ENCODE measurements at regions not wholly inside any gene's neighbourhood (a gene's known extent, or its start where the extent isn't known, plus 50 kb on each side); places are given as distances from the start of the nearest gene placed in this dataset.

- no peak for DNase-seq (ENCODE audit: low spot score in 2 of 2, unreplicated experiment in 2 of 2)
- TF ChIP-seq, protein P1, sequence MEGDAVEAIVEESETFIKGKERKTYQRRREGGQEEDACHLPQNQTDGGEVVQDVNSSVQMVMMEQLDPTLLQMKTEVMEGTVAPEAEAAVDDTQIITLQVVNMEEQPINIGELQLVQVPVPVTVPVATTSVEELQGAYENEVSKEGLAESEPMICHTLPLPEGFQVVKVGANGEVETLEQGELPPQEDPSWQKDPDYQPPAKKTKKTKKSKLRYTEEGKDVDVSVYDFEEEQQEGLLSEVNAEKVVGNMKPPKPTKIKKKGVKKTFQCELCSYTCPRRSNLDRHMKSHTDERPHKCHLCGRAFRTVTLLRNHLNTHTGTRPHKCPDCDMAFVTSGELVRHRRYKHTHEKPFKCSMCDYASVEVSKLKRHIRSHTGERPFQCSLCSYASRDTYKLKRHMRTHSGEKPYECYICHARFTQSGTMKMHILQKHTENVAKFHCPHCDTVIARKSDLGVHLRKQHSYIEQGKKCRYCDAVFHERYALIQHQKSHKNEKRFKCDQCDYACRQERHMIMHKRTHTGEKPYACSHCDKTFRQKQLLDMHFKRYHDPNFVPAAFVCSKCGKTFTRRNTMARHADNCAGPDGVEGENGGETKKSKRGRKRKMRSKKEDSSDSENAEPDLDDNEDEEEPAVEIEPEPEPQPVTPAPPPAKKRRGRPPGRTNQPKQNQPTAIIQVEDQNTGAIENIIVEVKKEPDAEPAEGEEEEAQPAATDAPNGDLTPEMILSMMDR (IDR thresholded peaks at IDR 0.05; ENCODE audit: unreplicated experiment), result no peak
- Mint-ChIP-seq H3K9me3 (peaks cover 9% of the 10 kb centered on the region), H3K36me3 (no peaks in the 10 kb centered on the region), H3K27ac (no peak overlapping the region), H3K4me3 (no peak overlapping the region), H3K4me1 (no peaks in the 10 kb centered on the region), H3K27me3 (ENCODE audit: low read depth) (peaks cover 17% of the 10 kb centered on the region)
Measured at GRCh38 chr16:80210787-80211186, 330.0 kb upstream of the DYNLRB2 start.

DNA sequence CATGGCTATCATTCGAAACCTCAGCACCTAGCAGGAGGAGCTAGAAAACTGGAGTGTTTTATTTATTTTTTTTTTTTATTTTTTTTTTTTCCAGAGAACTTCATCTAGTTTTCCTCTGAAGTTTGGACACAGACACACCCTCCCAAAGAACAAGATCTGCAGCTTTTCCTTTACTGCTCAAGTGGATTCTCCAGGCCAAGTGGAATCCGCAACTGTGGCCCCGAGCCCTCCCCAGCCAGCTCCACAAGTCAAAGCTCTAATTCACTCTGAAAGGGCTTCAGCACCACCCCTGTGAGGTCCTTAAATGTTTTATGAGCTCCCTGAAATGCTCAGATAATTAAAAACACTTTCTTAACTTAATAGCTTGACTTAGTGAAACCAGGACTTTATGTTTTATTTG lies 332.1 kb upstream of the DYNLRB2 start:
- Mint-ChIP-seq H3K4me1 (no peaks in the 10 kb centered on the region), H3K4me3 (no peak overlapping the region), H3K27me3 (ENCODE audit: low read depth) (peaks cover 21% of the 10 kb centered on the region), H3K9me3 (peaks cover 4% of the 10 kb centered on the region), H3K27ac (no peak overlapping the region), H3K36me3 (no peaks in the 10 kb centered on the region)
- DNase-seq (ENCODE audit: low spot score in 2 of 2, unreplicated experiment in 2 of 2), result no peak
- TF ChIP-seq, protein P1 (IDR thresholded peaks at IDR 0.05; ENCODE audit: unreplicated experiment), result no peak

DNA sequence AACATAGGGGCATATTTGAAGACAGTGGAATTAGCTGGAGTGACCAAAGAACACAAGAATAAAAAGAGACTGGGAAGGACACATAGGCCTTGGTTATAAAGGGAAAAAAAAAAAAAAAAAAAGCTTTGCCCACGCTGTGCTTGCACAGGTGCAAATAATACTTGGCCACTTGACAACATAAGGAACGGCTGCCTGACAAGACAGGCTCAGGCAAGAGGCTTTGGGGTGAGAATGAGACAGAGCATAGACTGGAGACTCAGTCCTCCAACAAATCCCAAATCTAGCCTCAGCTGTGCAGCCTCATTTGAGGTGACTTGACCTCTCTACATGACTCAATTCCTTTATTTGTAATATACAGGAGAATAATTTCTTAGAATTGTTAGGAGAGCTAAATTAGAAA lies 332.8 kb upstream of the DYNLRB2 start:
- Mint-ChIP-seq H3K9me3 (peaks cover 4% of the 10 kb centered on the region), H3K27ac (no peak overlapping the region)
- TF ChIP-seq, protein P1 (IDR thresholded peaks at IDR 0.05; ENCODE audit: unreplicated experiment), result no peak

DNA sequence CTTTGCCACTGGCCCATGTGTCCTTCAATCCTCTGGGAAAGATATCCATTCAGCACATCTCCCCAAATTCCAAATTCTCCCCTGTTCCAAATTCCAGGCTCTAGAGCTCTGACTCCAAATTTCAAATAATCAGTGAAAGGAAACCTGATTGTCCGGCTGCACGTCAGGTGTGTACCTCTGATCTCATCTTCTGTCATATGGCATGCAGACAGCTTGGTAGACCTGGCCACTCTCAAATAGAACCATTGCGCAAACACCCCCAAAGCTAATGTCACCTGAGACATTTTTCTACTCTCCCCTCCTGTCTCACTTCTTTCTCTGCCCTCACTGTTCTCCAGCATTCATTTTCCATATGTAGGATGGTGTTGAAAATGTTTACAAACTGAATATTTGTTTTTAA lies 337.0 kb upstream of the DYNLRB2 start:
- Mint-ChIP-seq H3K4me1 (no peaks in the 10 kb centered on the region), H3K4me3 (no peak overlapping the region), H3K36me3 (no peaks in the 10 kb centered on the region), H3K9me3 (peaks cover 4% of the 10 kb centered on the region), H3K27ac (no peak overlapping the region), H3K27me3 (ENCODE audit: low read depth) (peaks cover 22% of the 10 kb centered on the region)
- DNase-seq (ENCODE audit: low spot score in 2 of 2, unreplicated experiment in 2 of 2), result no peak
- TF ChIP-seq, protein P1 (IDR thresholded peaks at IDR 0.05; ENCODE audit: unreplicated experiment), result no peak

More for the DNA sequence above, 332.8 kb upstream of the DYNLRB2 start:
- Mint-ChIP-seq H3K27me3 (ENCODE audit: low read depth) (peaks cover 18% of the 10 kb centered on the region), H3K4me3 (no peak overlapping the region), H3K4me1 (no peaks in the 10 kb centered on the region), H3K36me3 (no peaks in the 10 kb centered on the region)
- DNase-seq (ENCODE audit: low spot score in 2 of 2, unreplicated experiment in 2 of 2), result no peak

- no peak for DNase-seq (ENCODE audit: low spot score in 2 of 2, unreplicated experiment in 2 of 2)
- Mint-ChIP-seq H3K27me3 (ENCODE audit: low read depth) (peaks cover 22% of the 10 kb centered on the region), H3K27ac (no peak overlapping the region), H3K4me3 (no peak overlapping the region), H3K4me1 (no peaks in the 10 kb centered on the region), H3K36me3 (no peaks in the 10 kb centered on the region), H3K9me3 (peaks cover 4% of the 10 kb centered on the region)
- TF ChIP-seq, protein P1 (IDR thresholded peaks at IDR 0.05; ENCODE audit: unreplicated experiment), result no peak
Measured at GRCh38 chr16:80202831-80203413, 337.9 kb upstream of the DYNLRB2 start.

GRCh38 chr16:80200079-80200478 lies 340.7 kb upstream of the DYNLRB2 start:
- Mint-ChIP-seq H3K27ac (no peak overlapping the region), H3K4me3 (no peak overlapping the region), H3K4me1 (no peaks in the 10 kb centered on the region), H3K36me3 (no peaks in the 10 kb centered on the region), H3K27me3 (ENCODE audit: low read depth) (peaks cover 18% of the 10 kb centered on the region), H3K9me3 (no peaks in the 10 kb centered on the region)
- TF ChIP-seq, protein P1 (IDR thresholded peaks at IDR 0.05; ENCODE audit: unreplicated experiment), result no peak
- no peak for DNase-seq (ENCODE audit: low spot score in 2 of 2, unreplicated experiment in 2 of 2)
